GM12878 (cell line): ENCODE measurements at regions not wholly inside any gene's neighbourhood (a gene's known extent, or its start where the extent isn't known, plus 50 kb on each side); places are given as distances from the start of the nearest gene placed in this dataset.

Source experiments
- FOS ChIP-seq: IDR thresholded peaks from 3 replicates; pipeline ENCODE4 v1.6.1; 2011; ENCODE audit warnings: borderline replicate concordance; ENCODE audit not compliant: insufficient read length; ENCODE audit errors: extremely low read depth
- IKZF2 ChIP-seq, 2 experiments: fragments of 450-650 bp; IDR thresholded peaks; 2 replicates each; pipeline ENCODE4 v1.6.1; 2017; ENCODE audit warnings: mild to moderate bottlenecking in 2 of 2, moderate library complexity in 2 of 2
- POLR2AphosphoS2 ChIP-seq: IDR thresholded peaks from 2 replicates; pipeline ENCODE4 v1.6.1; 2011; ENCODE audit warnings: low read depth, mild to moderate bottlenecking, low read length, improper control_type of control experiment, moderate library complexity
- POLR2AphosphoS5 ChIP-seq: IDR thresholded peaks from 2 replicates; pipeline ENCODE4 v1.6.1; 2011; ENCODE audit warnings: mild to moderate bottlenecking, low read length, inconsistent platforms
- RAD51 ChIP-seq: fragments of 450-650 bp; IDR thresholded peaks from 2 replicates; pipeline ENCODE4 v1.6.1; 2016; ENCODE audit warnings: moderate library complexity, mild to moderate bottlenecking, inconsistent platforms
- SUZ12 ChIP-seq: fragments of 200-600 bp; sonication (generic); IDR thresholded peaks from one replicate; pipeline ENCODE4 v1.6.1; 2018; ENCODE audit warnings: antibody characterized with exemption, mild to moderate bottlenecking; ENCODE audit not compliant: unreplicated experiment
- ZSCAN29 ChIP-seq: fragments of 450-650 bp; IDR thresholded peaks from 2 replicates; pipeline ENCODE4 v1.6.1; 2017; ENCODE audit warnings: mild to moderate bottlenecking, moderate library complexity
- TF ChIP-seq, protein P1 (sequence below): IDR thresholded peaks from 2 replicates; pipeline ENCODE4 v1.6.1; 2012; ENCODE audit warnings: improper control_type of control experiment, low read depth, low read length; ENCODE audit not compliant: insufficient replicate concordance

DNA sequence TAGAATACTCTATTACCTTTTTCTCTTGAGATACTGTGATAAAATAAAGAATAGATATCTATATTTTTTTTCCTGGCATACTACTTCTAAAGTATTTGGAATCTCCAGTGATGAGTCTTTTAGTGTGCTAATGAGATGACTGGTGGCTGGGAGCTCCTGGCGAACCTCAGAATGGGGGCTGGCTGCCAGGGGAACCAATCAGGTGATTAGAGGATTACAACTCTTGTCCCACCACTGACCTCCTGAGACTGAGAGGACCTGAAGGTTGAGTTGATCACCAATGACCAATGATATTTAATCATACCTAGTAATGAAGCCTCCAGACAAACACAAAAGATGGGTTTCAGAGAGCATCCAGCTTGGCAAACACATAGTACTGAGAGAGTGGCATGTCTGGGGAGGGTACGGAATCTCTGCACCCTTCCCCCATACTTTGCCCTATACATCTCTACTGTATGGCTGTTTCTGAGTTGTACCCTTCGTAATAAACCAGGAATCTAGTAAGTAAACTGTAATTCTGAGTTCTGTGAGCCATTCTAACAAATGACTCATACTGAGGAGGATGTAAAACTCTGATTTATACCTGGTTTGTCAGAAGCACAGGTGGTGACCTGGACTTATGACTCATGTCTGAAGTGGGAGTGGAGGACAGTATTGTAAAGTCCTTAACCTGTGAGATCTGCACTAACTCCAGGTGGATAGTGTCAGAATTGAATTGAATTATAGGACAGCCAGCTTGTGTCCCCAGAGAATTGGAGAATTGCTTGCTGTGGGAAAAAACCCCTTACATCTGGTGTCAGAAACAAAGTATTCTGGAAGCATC, 325.3 kb upstream of the LRRC4C start (continued):
- no peak for TF ChIP-seq RAD51
- TF ChIP-seq, protein P1, sequence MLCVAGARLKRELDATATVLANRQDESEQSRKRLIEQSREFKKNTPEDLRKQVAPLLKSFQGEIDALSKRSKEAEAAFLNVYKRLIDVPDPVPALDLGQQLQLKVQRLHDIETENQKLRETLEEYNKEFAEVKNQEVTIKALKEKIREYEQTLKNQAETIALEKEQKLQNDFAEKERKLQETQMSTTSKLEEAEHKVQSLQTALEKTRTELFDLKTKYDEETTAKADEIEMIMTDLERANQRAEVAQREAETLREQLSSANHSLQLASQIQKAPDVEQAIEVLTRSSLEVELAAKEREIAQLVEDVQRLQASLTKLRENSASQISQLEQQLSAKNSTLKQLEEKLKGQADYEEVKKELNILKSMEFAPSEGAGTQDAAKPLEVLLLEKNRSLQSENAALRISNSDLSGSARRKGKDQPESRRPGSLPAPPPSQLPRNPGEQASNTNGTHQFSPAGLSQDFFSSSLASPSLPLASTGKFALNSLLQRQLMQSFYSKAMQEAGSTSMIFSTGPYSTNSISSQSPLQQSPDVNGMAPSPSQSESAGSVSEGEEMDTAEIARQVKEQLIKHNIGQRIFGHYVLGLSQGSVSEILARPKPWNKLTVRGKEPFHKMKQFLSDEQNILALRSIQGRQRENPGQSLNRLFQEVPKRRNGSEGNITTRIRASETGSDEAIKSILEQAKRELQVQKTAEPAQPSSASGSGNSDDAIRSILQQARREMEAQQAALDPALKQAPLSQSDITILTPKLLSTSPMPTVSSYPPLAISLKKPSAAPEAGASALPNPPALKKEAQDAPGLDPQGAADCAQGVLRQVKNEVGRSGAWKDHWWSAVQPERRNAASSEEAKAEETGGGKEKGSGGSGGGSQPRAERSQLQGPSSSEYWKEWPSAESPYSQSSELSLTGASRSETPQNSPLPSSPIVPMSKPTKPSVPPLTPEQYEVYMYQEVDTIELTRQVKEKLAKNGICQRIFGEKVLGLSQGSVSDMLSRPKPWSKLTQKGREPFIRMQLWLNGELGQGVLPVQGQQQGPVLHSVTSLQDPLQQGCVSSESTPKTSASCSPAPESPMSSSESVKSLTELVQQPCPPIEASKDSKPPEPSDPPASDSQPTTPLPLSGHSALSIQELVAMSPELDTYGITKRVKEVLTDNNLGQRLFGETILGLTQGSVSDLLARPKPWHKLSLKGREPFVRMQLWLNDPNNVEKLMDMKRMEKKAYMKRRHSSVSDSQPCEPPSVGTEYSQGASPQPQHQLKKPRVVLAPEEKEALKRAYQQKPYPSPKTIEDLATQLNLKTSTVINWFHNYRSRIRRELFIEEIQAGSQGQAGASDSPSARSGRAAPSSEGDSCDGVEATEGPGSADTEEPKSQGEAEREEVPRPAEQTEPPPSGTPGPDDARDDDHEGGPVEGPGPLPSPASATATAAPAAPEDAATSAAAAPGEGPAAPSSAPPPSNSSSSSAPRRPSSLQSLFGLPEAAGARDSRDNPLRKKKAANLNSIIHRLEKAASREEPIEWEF: no peak
- TF ChIP-seq POLR2AphosphoS5: no peak
- TF ChIP-seq ZSCAN29: no peak
- no peak for TF ChIP-seq FOS
- no peak for TF ChIP-seq IKZF2 (IDR thresholded peaks at IDR 0.05)
- TF ChIP-seq POLR2AphosphoS2: no peak
- no peak for TF ChIP-seq SUZ12
